Stomach (tissue), 4 donors: ENCODE measurements at regions not wholly inside any gene's neighbourhood (a gene's known extent, or its start where the extent isn't known, plus 50 kb on each side); places are given as distances from the start of the nearest gene placed in this dataset.

Source experiments
- POLR2AphosphoS5 ChIP-seq, 3 donors: sonication (generic); formaldehyde crosslinking; IDR thresholded peaks; one replicate each; pipeline ENCODE4 v1.6.1; 2016; ENCODE audit warnings: antibody characterized with exemption in 3 of 3
- TF ChIP-seq, protein P1 (sequence below), 7 experiments: fragments of 450-650 bp in 4 of 7; fragments of 200-600 bp in 3 of 7; sonication (generic) in 3 of 7; IDR thresholded peaks; one replicate each; pipeline ENCODE4 v1.5.1; 2016 to 2019; ENCODE audit warnings: antibody characterized with exemption in 7 of 7, control low read depth in 2 of 7, mild to moderate bottlenecking in 1 of 7

DNA sequence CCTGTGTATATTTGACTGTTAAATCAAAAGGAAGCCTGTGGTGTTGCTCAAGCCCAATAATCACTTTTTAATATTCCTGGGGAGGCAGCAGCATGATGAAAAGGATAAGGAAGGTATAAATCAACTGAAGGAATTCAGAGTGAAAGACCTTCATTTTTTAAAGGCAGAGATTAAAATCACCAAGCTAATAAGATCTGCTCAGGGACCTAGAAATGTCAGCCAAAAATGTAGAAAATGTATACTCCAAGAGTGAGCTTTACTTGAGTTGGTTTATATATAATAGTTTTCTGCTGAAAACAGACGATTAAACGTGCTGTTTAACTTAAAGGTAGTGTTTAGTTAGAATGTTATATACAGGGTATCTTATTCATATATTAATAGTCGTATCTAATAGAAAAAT, 549.3 kb downstream of the IQCM start:
- TF ChIP-seq POLR2AphosphoS5 (IDR thresholded peaks at IDR 0.05), result no peak
- TF ChIP-seq, protein P1, sequence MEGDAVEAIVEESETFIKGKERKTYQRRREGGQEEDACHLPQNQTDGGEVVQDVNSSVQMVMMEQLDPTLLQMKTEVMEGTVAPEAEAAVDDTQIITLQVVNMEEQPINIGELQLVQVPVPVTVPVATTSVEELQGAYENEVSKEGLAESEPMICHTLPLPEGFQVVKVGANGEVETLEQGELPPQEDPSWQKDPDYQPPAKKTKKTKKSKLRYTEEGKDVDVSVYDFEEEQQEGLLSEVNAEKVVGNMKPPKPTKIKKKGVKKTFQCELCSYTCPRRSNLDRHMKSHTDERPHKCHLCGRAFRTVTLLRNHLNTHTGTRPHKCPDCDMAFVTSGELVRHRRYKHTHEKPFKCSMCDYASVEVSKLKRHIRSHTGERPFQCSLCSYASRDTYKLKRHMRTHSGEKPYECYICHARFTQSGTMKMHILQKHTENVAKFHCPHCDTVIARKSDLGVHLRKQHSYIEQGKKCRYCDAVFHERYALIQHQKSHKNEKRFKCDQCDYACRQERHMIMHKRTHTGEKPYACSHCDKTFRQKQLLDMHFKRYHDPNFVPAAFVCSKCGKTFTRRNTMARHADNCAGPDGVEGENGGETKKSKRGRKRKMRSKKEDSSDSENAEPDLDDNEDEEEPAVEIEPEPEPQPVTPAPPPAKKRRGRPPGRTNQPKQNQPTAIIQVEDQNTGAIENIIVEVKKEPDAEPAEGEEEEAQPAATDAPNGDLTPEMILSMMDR (IDR thresholded peaks at IDR 0.05), result no peak
